Memory B cell (primary cell): ENCODE measurements at regions not wholly inside any gene's neighbourhood (a gene's known extent, or its start where the extent isn't known, plus 50 kb on each side); places are given as distances from the start of the nearest gene placed in this dataset.
A peak's percentile ranks its signal among the peaks of the same experiment; 100 is the strongest.

Experiments used
- ATAC-seq: fragments of 150-1000 bp; cut with Tn5 transposase; 2 replicates; pipeline ENCODE4 v1.10.0; 2021; ENCODE audit warnings: low read depth, mild to moderate bottlenecking, moderate library complexity
- DNase-seq, 2 donors: peaks; one replicate each; pipeline ENCODE4 v3.0.0; 2022; ENCODE audit warnings: low spot score in 2 of 2
- H3K27ac Mint-ChIP-seq: one replicate; pipeline ENCODE4 v1.8.0; 2022; ENCODE audit warnings: mild to moderate bottlenecking, moderate library complexity, mixed read lengths
- H3K27me3 Mint-ChIP-seq: one replicate; pipeline ENCODE4 v1.8.0; 2022; ENCODE audit warnings: mixed read lengths
- H3K36me3 Mint-ChIP-seq: one replicate; pipeline ENCODE4 v1.8.0; 2022; ENCODE audit warnings: mild to moderate bottlenecking, mixed read lengths
- H3K4me1 Mint-ChIP-seq: one replicate; pipeline ENCODE4 v1.8.0; 2022; ENCODE audit warnings: mixed read lengths
- H3K4me3 Mint-ChIP-seq: one replicate; pipeline ENCODE4 v1.8.0; 2022; ENCODE audit warnings: mild to moderate bottlenecking, moderate library complexity, mixed read lengths
- H3K9me3 Mint-ChIP-seq: one replicate; pipeline ENCODE4 v1.8.0; 2022; ENCODE audit warnings: mixed read lengths

- Mint-ChIP-seq H3K4me3 (no peak overlapping the region), H3K9me3 (peaks cover 8% of the 10 kb centered on the region), H3K27ac (no peak overlapping the region), H3K4me1 (peaks cover 36% of the 10 kb centered on the region), H3K36me3 (peaks cover 9% of the 10 kb centered on the region), H3K27me3 (no peaks in the 10 kb centered on the region)
- DNase-seq (no peak), ATAC-seq (no peak)
Observed at GRCh38 chr2:234420408-234420807, 76.5 kb downstream of the ARL4C start.

- Mint-ChIP-seq H3K27me3 (no peaks in the 10 kb centered on the region), H3K36me3 (peaks cover 12% of the 10 kb centered on the region), H3K4me1 (peaks cover 36% of the 10 kb centered on the region), H3K27ac (no peak overlapping the region), H3K9me3 (peaks cover 8% of the 10 kb centered on the region), H3K4me3 (no peak overlapping the region)
- ATAC-seq (no peak), DNase-seq (no peak)
Observed at GRCh38 chr2:234419726-234420125, 77.2 kb downstream of the ARL4C start.

- ATAC-seq = no peak
- Mint-ChIP-seq H3K4me1 (peaks cover 36% of the 10 kb centered on the region), H3K27me3 (no peaks in the 10 kb centered on the region), H3K36me3 (peaks cover 12% of the 10 kb centered on the region), H3K27ac (no peak overlapping the region), H3K9me3 (peaks cover 8% of the 10 kb centered on the region), H3K4me3 (no peak overlapping the region)
- no peak for DNase-seq
Observed at GRCh38 chr2:234415706-234416105, 81.2 kb downstream of the ARL4C start.

GRCh38 chr2:234414596-234414995 is 82.3 kb downstream of the ARL4C start:
- Mint-ChIP-seq H3K27me3 (no peaks in the 10 kb centered on the region), H3K4me1 (peaks cover 40% of the 10 kb centered on the region), H3K27ac (no peak overlapping the region), H3K4me3 (no peak overlapping the region), H3K36me3 (peaks cover 12% of the 10 kb centered on the region), H3K9me3 (peaks cover 8% of the 10 kb centered on the region)
- peak; percentile 49 for ATAC-seq
- DNase-seq = no peak

DNA sequence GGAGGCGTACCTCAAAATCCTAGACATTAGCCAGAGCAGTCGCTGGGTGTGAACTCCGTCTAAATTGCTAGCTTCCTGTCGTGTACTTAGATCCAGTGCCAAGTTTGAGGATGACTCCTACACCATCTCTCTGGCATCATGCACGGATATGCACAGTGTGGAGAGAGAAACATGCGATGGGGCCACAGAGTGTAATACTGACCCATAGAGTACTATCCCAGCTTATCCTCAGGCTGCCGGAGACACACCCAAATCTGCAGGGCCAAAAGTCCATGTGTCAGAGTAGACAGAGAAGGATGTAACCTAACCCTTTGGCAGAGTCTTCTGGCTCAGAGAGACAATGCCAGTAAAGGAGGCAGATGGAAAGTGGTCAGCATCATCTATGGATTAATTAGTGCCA is 84.2 kb downstream of the ARL4C start:
- Mint-ChIP-seq H3K36me3 (peaks cover 4% of the 10 kb centered on the region), H3K4me1 (peaks cover 36% of the 10 kb centered on the region), H3K9me3 (peaks cover 1% of the 10 kb centered on the region), H3K27me3 (no peaks in the 10 kb centered on the region), H3K4me3 (no peak overlapping the region), H3K27ac (no peak overlapping the region)
- ATAC-seq = no peak
- no peak for DNase-seq

DNA sequence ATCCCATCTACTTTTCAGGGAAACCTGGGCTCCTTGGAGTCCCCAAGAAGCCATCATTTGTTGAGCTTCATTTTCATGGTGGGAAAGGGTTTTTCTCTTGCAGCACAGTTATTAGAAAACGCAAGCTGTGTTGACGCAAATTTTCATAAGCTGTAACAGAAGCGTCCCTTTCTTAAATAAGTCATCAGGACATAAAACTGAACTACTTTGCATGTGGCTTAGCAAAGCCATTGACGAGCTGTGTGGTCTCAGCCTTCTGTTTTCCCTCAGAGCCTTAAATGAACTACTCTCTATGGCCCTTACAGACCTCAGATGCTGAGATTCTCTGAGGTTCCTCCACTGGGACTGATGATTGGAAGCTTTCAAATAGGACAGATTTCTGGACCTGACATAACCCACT is 85.1 kb downstream of the ARL4C start:
- peaks cover 2% of the 10 kb centered on the region for H3K36me3 Mint-ChIP-seq
- peaks cover 34% of the 10 kb centered on the region for H3K4me1 Mint-ChIP-seq
- peak overlapping the region; percentile 58 for H3K27ac Mint-ChIP-seq
- ATAC-seq = peak; percentile 95
- no peaks in the 10 kb centered on the region for H3K9me3 Mint-ChIP-seq
- H3K4me3 Mint-ChIP-seq = no peak overlapping the region
- no peak for DNase-seq
- H3K27me3 Mint-ChIP-seq = no peaks in the 10 kb centered on the region

GRCh38 chr2:234410526-234410925 is 86.4 kb downstream of the ARL4C start:
- no peaks in the 10 kb centered on the region for H3K27me3 Mint-ChIP-seq
- DNase-seq (no peak), ATAC-seq (no peak)
- no peak overlapping the region for H3K4me3 Mint-ChIP-seq
- peak overlapping the region; percentile 41 for H3K27ac Mint-ChIP-seq
- peaks cover 2% of the 10 kb centered on the region for H3K36me3 Mint-ChIP-seq
- no peaks in the 10 kb centered on the region for H3K9me3 Mint-ChIP-seq
- H3K4me1 Mint-ChIP-seq = peaks cover 29% of the 10 kb centered on the region

DNA sequence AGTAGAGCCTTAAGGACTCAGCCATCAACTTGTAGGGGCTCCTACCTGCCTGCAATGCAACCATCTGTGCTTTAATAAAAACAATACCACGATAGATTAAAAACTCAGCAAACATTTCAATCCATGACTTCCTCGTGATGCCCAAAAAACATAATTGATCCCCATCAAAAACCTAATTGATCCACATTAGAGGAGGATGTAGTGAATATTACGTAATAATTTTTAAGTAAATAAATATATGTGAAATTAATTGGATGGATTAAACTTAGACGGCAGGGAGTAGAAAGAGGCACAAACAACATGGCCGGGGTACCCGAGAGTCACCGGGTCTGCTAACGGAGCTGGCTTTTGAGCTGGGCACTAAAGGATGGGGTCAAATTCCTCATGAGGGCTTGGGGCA is 87.3 kb downstream of the ARL4C start:
- H3K4me1 Mint-ChIP-seq = peaks cover 26% of the 10 kb centered on the region
- H3K27me3 Mint-ChIP-seq = no peaks in the 10 kb centered on the region
- no peaks in the 10 kb centered on the region for H3K9me3 Mint-ChIP-seq
- no peaks in the 10 kb centered on the region for H3K36me3 Mint-ChIP-seq
- ATAC-seq = no peak
- no peak for DNase-seq
- no peak overlapping the region for H3K4me3 Mint-ChIP-seq
- no peak overlapping the region for H3K27ac Mint-ChIP-seq

- Mint-ChIP-seq H3K36me3 (no peaks in the 10 kb centered on the region), H3K4me3 (no peak overlapping the region), H3K4me1 (peaks cover 18% of the 10 kb centered on the region), H3K27me3 (no peaks in the 10 kb centered on the region), H3K27ac (no peak overlapping the region), H3K9me3 (no peaks in the 10 kb centered on the region)
- ATAC-seq = no peak
- DNase-seq = no peak
Observed at GRCh38 chr2:234406085-234406484, 90.8 kb downstream of the ARL4C start.

GRCh38 chr2:234405462-234405861 is 91.4 kb downstream of the ARL4C start:
- H3K4me3 Mint-ChIP-seq = no peak overlapping the region
- ATAC-seq (no peak), DNase-seq (no peak)
- peaks cover 17% of the 10 kb centered on the region for H3K4me1 Mint-ChIP-seq
- H3K36me3 Mint-ChIP-seq = no peaks in the 10 kb centered on the region
- no peaks in the 10 kb centered on the region for H3K27me3 Mint-ChIP-seq
- H3K27ac Mint-ChIP-seq = no peak overlapping the region
- H3K9me3 Mint-ChIP-seq = peaks cover 4% of the 10 kb centered on the region

DNA sequence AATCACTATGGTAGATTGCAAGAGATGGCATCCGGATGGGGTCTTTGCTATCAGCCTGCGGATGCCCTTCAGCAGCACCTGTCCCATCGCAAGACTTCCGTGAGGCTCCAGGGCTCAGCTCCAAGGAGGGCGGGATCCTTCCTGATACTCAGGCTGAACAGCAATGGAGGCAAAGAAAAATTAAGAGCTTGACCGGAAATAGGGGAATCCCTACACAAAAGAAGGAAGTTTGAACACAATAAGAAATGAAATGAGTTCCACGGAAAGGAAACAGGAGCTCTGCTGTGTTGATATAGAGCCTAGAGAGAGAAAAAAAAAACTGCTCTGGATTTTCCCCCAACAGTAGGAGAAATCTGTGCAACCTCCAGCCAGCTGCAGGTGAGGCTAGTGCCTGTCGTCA is 91.9 kb downstream of the ARL4C start:
- no peak overlapping the region for H3K4me3 Mint-ChIP-seq
- ATAC-seq (no peak), DNase-seq (no peak)

GRCh38 chr2:234403751-234404150 is 93.1 kb downstream of the ARL4C start:
- Mint-ChIP-seq H3K9me3 (peaks cover 4% of the 10 kb centered on the region), H3K36me3 (no peaks in the 10 kb centered on the region), H3K27ac (no peak overlapping the region), H3K4me3 (no peak overlapping the region), H3K27me3 (peaks cover 2% of the 10 kb centered on the region), H3K4me1 (peaks cover 18% of the 10 kb centered on the region)
- DNase-seq (no peak), ATAC-seq (no peak)

More for the DNA sequence above, 91.9 kb downstream of the ARL4C start:
- Mint-ChIP-seq H3K36me3 (no peaks in the 10 kb centered on the region), H3K9me3 (peaks cover 4% of the 10 kb centered on the region), H3K27me3 (no peaks in the 10 kb centered on the region), H3K4me1 (peaks cover 14% of the 10 kb centered on the region), H3K27ac (no peak overlapping the region)

DNA sequence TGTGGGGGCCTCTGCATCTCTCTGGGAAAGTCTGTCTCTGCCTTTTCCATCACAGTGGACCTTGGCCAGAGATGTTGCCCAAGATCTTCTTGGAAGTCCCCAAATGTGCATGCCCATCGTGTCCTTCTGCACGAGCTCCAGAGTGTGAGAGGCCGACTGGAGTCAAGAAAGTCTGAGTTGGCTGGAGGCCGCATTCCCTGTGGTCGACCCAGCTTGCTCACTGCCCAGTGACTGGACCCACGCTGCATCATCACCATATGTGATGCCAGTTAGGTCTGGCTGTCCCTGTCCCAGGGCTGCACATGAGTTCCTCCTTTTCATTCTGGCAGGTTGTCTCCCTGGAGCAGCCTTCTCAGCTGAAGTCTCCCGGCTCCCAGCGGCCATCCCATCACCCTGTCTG is 93.8 kb downstream of the ARL4C start:
- Mint-ChIP-seq H3K9me3 (peaks cover 4% of the 10 kb centered on the region), H3K27ac (no peak overlapping the region), H3K4me1 (peaks cover 21% of the 10 kb centered on the region), H3K27me3 (peaks cover 2% of the 10 kb centered on the region), H3K36me3 (no peaks in the 10 kb centered on the region), H3K4me3 (no peak overlapping the region)
- DNase-seq = no peak
- no peak for ATAC-seq

- Mint-ChIP-seq H3K36me3 (no peaks in the 10 kb centered on the region), H3K9me3 (peaks cover 4% of the 10 kb centered on the region), H3K27ac (no peak overlapping the region), H3K4me3 (no peak overlapping the region), H3K4me1 (peaks cover 21% of the 10 kb centered on the region), H3K27me3 (peaks cover 2% of the 10 kb centered on the region)
- no peak for DNase-seq
- ATAC-seq = no peak
Observed at GRCh38 chr2:234401426-234401825, 95.5 kb downstream of the ARL4C start.

GRCh38 chr2:234399451-234400246 is 97.2 kb downstream of the ARL4C start:
- no peak for DNase-seq
- H3K36me3 Mint-ChIP-seq = no peaks in the 10 kb centered on the region
- no peak overlapping the region for H3K27ac Mint-ChIP-seq

More at GRCh38 chr2:234399451-234400246, 97.2 kb downstream of the ARL4C start:
- Mint-ChIP-seq H3K27me3 (peaks cover 2% of the 10 kb centered on the region), H3K9me3 (peaks cover 4% of the 10 kb centered on the region), H3K4me3 (no peak overlapping the region), H3K4me1 (peaks cover 18% of the 10 kb centered on the region)
- no peak for ATAC-seq
